ENCODE measurements at regions not wholly inside any gene's neighbourhood (a gene's known extent, or its start where the extent isn't known, plus 50 kb on each side); places are given as distances from the start of the nearest gene placed in this dataset.

DNA sequence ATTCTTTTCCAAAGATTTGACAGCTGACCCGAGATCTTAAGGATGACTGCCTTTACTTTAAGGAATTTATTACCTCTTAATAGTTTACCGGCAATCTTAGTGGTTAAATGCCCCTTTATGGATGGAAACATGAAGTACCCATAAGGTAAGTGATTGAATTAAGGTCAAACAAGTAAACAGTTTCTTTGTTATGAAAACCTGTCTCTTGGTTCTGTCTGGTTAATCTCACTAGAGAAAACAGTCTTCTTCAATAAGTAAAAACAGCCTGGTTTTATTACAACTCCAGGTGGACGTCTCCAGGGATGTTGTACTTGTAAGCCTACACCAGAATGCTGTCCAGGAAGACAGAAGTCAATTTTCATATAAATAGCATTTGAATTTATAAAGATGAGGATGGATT, 161.8 kb upstream of the MTPN start:
- TF ChIP-seq, protein P1, sequence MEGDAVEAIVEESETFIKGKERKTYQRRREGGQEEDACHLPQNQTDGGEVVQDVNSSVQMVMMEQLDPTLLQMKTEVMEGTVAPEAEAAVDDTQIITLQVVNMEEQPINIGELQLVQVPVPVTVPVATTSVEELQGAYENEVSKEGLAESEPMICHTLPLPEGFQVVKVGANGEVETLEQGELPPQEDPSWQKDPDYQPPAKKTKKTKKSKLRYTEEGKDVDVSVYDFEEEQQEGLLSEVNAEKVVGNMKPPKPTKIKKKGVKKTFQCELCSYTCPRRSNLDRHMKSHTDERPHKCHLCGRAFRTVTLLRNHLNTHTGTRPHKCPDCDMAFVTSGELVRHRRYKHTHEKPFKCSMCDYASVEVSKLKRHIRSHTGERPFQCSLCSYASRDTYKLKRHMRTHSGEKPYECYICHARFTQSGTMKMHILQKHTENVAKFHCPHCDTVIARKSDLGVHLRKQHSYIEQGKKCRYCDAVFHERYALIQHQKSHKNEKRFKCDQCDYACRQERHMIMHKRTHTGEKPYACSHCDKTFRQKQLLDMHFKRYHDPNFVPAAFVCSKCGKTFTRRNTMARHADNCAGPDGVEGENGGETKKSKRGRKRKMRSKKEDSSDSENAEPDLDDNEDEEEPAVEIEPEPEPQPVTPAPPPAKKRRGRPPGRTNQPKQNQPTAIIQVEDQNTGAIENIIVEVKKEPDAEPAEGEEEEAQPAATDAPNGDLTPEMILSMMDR (conservative IDR thresholded peaks at IDR 0.05), result no peak
- no peak for TF ChIP-seq ZFX (IDR thresholded peaks at IDR 0.05)

All from C4-2B (cell line).